T-helper 2 cell treated with Interferon-gamma antibody and Interleukin-4, amounts not matched to agents 5 μg/mL and 100 μg/mL, for 36 hours (primary cell): ENCODE measurements at regions not wholly inside any gene's neighbourhood (a gene's known extent, or its start where the extent isn't known, plus 50 kb on each side); places are given as distances from the start of the nearest gene placed in this dataset.
"Not testable (repeated sequence)": the region's sequence is repeated elsewhere in the genome, so short reads cannot be mapped to it uniquely, and the experiment has no call there.

Source experiments
- DNase-seq: peaks from one replicate; pipeline ENCODE4 v3.0.0; 2021; ENCODE audit warnings: low spot score
- H3K27ac Mint-ChIP-seq: one replicate; pipeline ENCODE4 v1.8.0; 2021; ENCODE audit warnings: mild to moderate bottlenecking, mixed read lengths
- H3K27me3 Mint-ChIP-seq: one replicate; pipeline ENCODE4 v1.8.0; 2021; ENCODE audit warnings: low read depth, mixed read lengths
- H3K36me3 Mint-ChIP-seq: one replicate; pipeline ENCODE4 v1.8.0; 2021; ENCODE audit warnings: low read depth, mixed read lengths
- H3K4me1 Mint-ChIP-seq: one replicate; pipeline ENCODE4 v1.8.0; 2021; ENCODE audit warnings: low read depth, mixed read lengths
- H3K4me3 Mint-ChIP-seq: one replicate; pipeline ENCODE4 v1.8.0; 2022; ENCODE audit warnings: mild to moderate bottlenecking, moderate library complexity, mixed read lengths
- H3K9me3 Mint-ChIP-seq: one replicate; pipeline ENCODE4 v1.8.0; 2021; ENCODE audit warnings: mixed read lengths

GRCh38 chr11:70901951-70902521, 350.3 kb downstream of the SHANK2 start:
- H3K27me3 Mint-ChIP-seq = no peaks in the 10 kb centered on the region
- no peak overlapping the region for H3K4me3 Mint-ChIP-seq
- H3K4me1 Mint-ChIP-seq = no peaks in the 10 kb centered on the region
- H3K9me3 Mint-ChIP-seq = peaks cover 5% of the 10 kb centered on the region
- DNase-seq = no peak
- H3K36me3 Mint-ChIP-seq = no peaks in the 10 kb centered on the region
- H3K27ac Mint-ChIP-seq = no peak overlapping the region

- H3K36me3 Mint-ChIP-seq, H3K27me3 Mint-ChIP-seq, H3K4me3 Mint-ChIP-seq, H3K4me1 Mint-ChIP-seq, H3K27ac Mint-ChIP-seq, H3K9me3 Mint-ChIP-seq, DNase-seq: not testable (repeated sequence)
Measured at GRCh38 chr11:70903229-70903628, 349.1 kb downstream of the SHANK2 start.

- H3K9me3 Mint-ChIP-seq = no peaks in the 10 kb centered on the region
- no peaks in the 10 kb centered on the region for H3K27me3 Mint-ChIP-seq
- H3K4me3 Mint-ChIP-seq = no peak overlapping the region
- H3K36me3 Mint-ChIP-seq = no peaks in the 10 kb centered on the region
- no peak overlapping the region for H3K27ac Mint-ChIP-seq
- H3K4me1 Mint-ChIP-seq = no peaks in the 10 kb centered on the region
- no peak for DNase-seq
Measured at GRCh38 chr11:70906101-70906500, 346.3 kb downstream of the SHANK2 start.

- no peaks in the 10 kb centered on the region for H3K9me3 Mint-ChIP-seq
- H3K36me3 Mint-ChIP-seq = no peaks in the 10 kb centered on the region
- H3K27me3 Mint-ChIP-seq = peaks cover under 1% of the 10 kb centered on the region
- no peak overlapping the region for H3K4me3 Mint-ChIP-seq
- no peak for DNase-seq
- no peaks in the 10 kb centered on the region for H3K4me1 Mint-ChIP-seq
- H3K27ac Mint-ChIP-seq = no peak overlapping the region
Measured at GRCh38 chr11:70908223-70908622, 344.2 kb downstream of the SHANK2 start.

GRCh38 chr11:70910835-70911234, 341.5 kb downstream of the SHANK2 start:
- Mint-ChIP-seq H3K27me3 (peaks cover 3% of the 10 kb centered on the region), H3K9me3 (no peaks in the 10 kb centered on the region), H3K4me3 (no peak overlapping the region), H3K27ac (no peak overlapping the region), H3K4me1 (no peaks in the 10 kb centered on the region), H3K36me3 (no peaks in the 10 kb centered on the region)
- no peak for DNase-seq

GRCh38 chr11:70912226-70912840, 340.0 kb downstream of the SHANK2 start:
- Mint-ChIP-seq H3K27ac (no peak overlapping the region), H3K4me1 (no peaks in the 10 kb centered on the region), H3K27me3 (peaks cover 3% of the 10 kb centered on the region), H3K9me3 (peaks cover 2% of the 10 kb centered on the region), H3K36me3 (no peaks in the 10 kb centered on the region), H3K4me3 (no peak overlapping the region)
- DNase-seq = no peak

- Mint-ChIP-seq H3K4me1 (no peaks in the 10 kb centered on the region), H3K9me3 (peaks cover 5% of the 10 kb centered on the region), H3K36me3 (no peaks in the 10 kb centered on the region), H3K27me3 (peaks cover 3% of the 10 kb centered on the region), H3K4me3 (no peak overlapping the region), H3K27ac (no peak overlapping the region)
- no peak for DNase-seq
Measured at GRCh38 chr11:70913715-70914231, 338.6 kb downstream of the SHANK2 start.

GRCh38 chr11:70914496-70914895, 337.9 kb downstream of the SHANK2 start:
- no peak for DNase-seq
- Mint-ChIP-seq H3K27ac (no peak overlapping the region), H3K4me1 (no peaks in the 10 kb centered on the region), H3K4me3 (no peak overlapping the region), H3K9me3 (peaks cover 7% of the 10 kb centered on the region), H3K36me3 (no peaks in the 10 kb centered on the region), H3K27me3 (peaks cover 3% of the 10 kb centered on the region)

- no peak for DNase-seq
- H3K27ac Mint-ChIP-seq = no peak overlapping the region
- H3K36me3 Mint-ChIP-seq = no peaks in the 10 kb centered on the region
- no peaks in the 10 kb centered on the region for H3K4me1 Mint-ChIP-seq
- H3K4me3 Mint-ChIP-seq = no peak overlapping the region
- peaks cover 14% of the 10 kb centered on the region for H3K9me3 Mint-ChIP-seq
- H3K27me3 Mint-ChIP-seq = peaks cover 3% of the 10 kb centered on the region
Measured at GRCh38 chr11:70915158-70915985, 337.0 kb downstream of the SHANK2 start.

- H3K27me3 Mint-ChIP-seq = peaks cover 3% of the 10 kb centered on the region
- no peaks in the 10 kb centered on the region for H3K4me1 Mint-ChIP-seq
- no peaks in the 10 kb centered on the region for H3K36me3 Mint-ChIP-seq
- H3K4me3 Mint-ChIP-seq = no peak overlapping the region
- no peak overlapping the region for H3K27ac Mint-ChIP-seq
- H3K9me3 Mint-ChIP-seq = peaks cover 23% of the 10 kb centered on the region
- no peak for DNase-seq
Measured at GRCh38 chr11:70916351-70916750, 336.0 kb downstream of the SHANK2 start.

- H3K27me3 Mint-ChIP-seq = peaks cover 2% of the 10 kb centered on the region
- DNase-seq = no peak
- H3K36me3 Mint-ChIP-seq = no peaks in the 10 kb centered on the region
- no peak overlapping the region for H3K27ac Mint-ChIP-seq
- no peak overlapping the region for H3K4me3 Mint-ChIP-seq
- no peaks in the 10 kb centered on the region for H3K4me1 Mint-ChIP-seq
- H3K9me3 Mint-ChIP-seq = peaks cover 38% of the 10 kb centered on the region
Measured at GRCh38 chr11:70918242-70918641, 334.1 kb downstream of the SHANK2 start.

GRCh38 chr11:70921804-70922203, 330.6 kb downstream of the SHANK2 start:
- H3K4me1 Mint-ChIP-seq = no peaks in the 10 kb centered on the region

GRCh38 chr11:70924108-70924507, 328.3 kb downstream of the SHANK2 start:
- Mint-ChIP-seq H3K4me3 (no peak overlapping the region), H3K4me1 (no peaks in the 10 kb centered on the region), H3K9me3 (peaks cover 34% of the 10 kb centered on the region), H3K27me3 (no peaks in the 10 kb centered on the region), H3K27ac (no peak overlapping the region), H3K36me3 (no peaks in the 10 kb centered on the region)
- DNase-seq = no peak

More at GRCh38 chr11:70921804-70922203, 330.6 kb downstream of the SHANK2 start:
- Mint-ChIP-seq H3K27me3 (no peaks in the 10 kb centered on the region), H3K4me3 (no peak overlapping the region), H3K36me3 (no peaks in the 10 kb centered on the region), H3K27ac (no peak overlapping the region), H3K9me3 (peaks cover 38% of the 10 kb centered on the region)
- no peak for DNase-seq

GRCh38 chr11:70925238-70925637, 327.1 kb downstream of the SHANK2 start:
- Mint-ChIP-seq H3K4me3 (no peak overlapping the region), H3K27me3 (no peaks in the 10 kb centered on the region)

More at GRCh38 chr11:70925238-70925637, 327.1 kb downstream of the SHANK2 start:
- Mint-ChIP-seq H3K9me3 (peaks cover 35% of the 10 kb centered on the region), H3K4me1 (no peaks in the 10 kb centered on the region), H3K36me3 (no peaks in the 10 kb centered on the region), H3K27ac (no peak overlapping the region)
- no peak for DNase-seq
